DMS53 treated with DMSO at 0.1 percent for 48 hours (cell line): ENCODE measurements at regions not wholly inside any gene's neighbourhood (a gene's known extent, or its start where the extent isn't known, plus 50 kb on each side); places are given as distances from the start of the nearest gene placed in this dataset.
"Not testable (repeated sequence)": the region's sequence is repeated elsewhere in the genome, so short reads cannot be mapped to it uniquely, and the experiment has no call there.

Experiments
- DNase-seq: peaks from one replicate; lab custom pipeline; 2025; ENCODE audit not compliant: unreplicated experiment; lab: John Stamatoyannopoulos, UW

- no peak for DNase-seq
Measured at GRCh38 chr2:182634386-182634785, 81.7 kb upstream of the DNAJC10 start.

GRCh38 chr2:182636699-182637098, 79.4 kb upstream of the DNAJC10 start:
- DNase-seq = no peak

GRCh38 chr2:182638667-182639066, 77.4 kb upstream of the DNAJC10 start:
- no peak for DNase-seq

GRCh38 chr2:182639971-182640370, 76.1 kb upstream of the DNAJC10 start:
- no peak for DNase-seq

- peak; percentile 64 for DNase-seq
Measured at GRCh38 chr2:182642328-182642727, 73.7 kb upstream of the DNAJC10 start.

GRCh38 chr2:182646763-182647498, 69.1 kb upstream of the DNAJC10 start:
- DNase-seq = no peak

GRCh38 chr2:182647499-182647787, 68.6 kb upstream of the DNAJC10 start:
- no peak for DNase-seq

- DNase-seq = peak; percentile 67
Measured at GRCh38 chr2:182649316-182649715, 66.7 kb upstream of the DNAJC10 start.

- peak; percentile 77 for DNase-seq
Measured at GRCh38 chr2:182650704-182651103, 65.4 kb upstream of the DNAJC10 start.

GRCh38 chr2:182652326-182652725, 63.7 kb upstream of the DNAJC10 start:
- no peak for DNase-seq

GRCh38 chr2:182655750-182656149, 60.3 kb upstream of the DNAJC10 start:
- DNase-seq = no peak

GRCh38 chr2:182664212-182664611, 51.8 kb upstream of the DNAJC10 start:
- no peak for DNase-seq

- not testable (repeated sequence) for DNase-seq
Measured at GRCh38 chr2:182665500-182665899, 50.6 kb upstream of the DNAJC10 start.
